ENCODE measurements at regions not wholly inside any gene's neighbourhood (a gene's known extent, or its start where the extent isn't known, plus 50 kb on each side); places are given as distances from the start of the nearest gene placed in this dataset.

GRCh38 chr4:4680243-4680642 is 138.4 kb upstream of the STX18 start:
- ChIA-PET POLR2A (ENCODE audit: low non-redundant PET) (no interaction called here), CTCF (no interaction called here)
- no peak for TF ChIP-seq CTCF (conservative IDR thresholded peaks at IDR 0.05; ENCODE audit: low read depth, low read length)
- no peak for TF ChIP-seq EZH2 (IDR thresholded peaks at IDR 0.05; ENCODE audit: borderline replicate concordance, low read depth, low read length, poor library complexity, severe bottlenecking)
- H3K27ac ChIP-seq (ENCODE audit: low read depth, low read length, poor library complexity, severe bottlenecking), result no peak overlapping the region
- H3K4me1 ChIP-seq (ENCODE audit: insufficient read depth, low read length, poor library complexity, severe bottlenecking), result peaks cover 6% of the 10 kb centered on the region
- H3K27me3 ChIP-seq (replicated peaks; ENCODE audit: insufficient read depth, low read depth, low read length, poor library complexity), result no peaks in the 10 kb centered on the region
- no peaks in the 10 kb centered on the region for H3K9me3 ChIP-seq (ENCODE audit: low read depth, low read length, poor library complexity, severe bottlenecking)
- no peak for DNase-seq (ENCODE audit: low spot score)
- H3K36me3 ChIP-seq (ENCODE audit: insufficient read depth, low read length, poor library complexity, severe bottlenecking), result no peaks in the 10 kb centered on the region
- BruUV-seq (replicated peaks), result no TSS peak
- intact Hi-C loops (cut with micrococcal nuclease; ENCODE audit: unreplicated experiment), result no loop called here
- no peak overlapping the region for H3K4me3 ChIP-seq (ENCODE audit: low read depth, low read length, poor library complexity, severe bottlenecking)

- peaks cover 6% of the 10 kb centered on the region for H3K4me1 ChIP-seq (ENCODE audit: insufficient read depth, low read length, poor library complexity, severe bottlenecking)
- peak overlapping the region; percentile 17 for H3K4me3 ChIP-seq (ENCODE audit: low read depth, low read length, poor library complexity, severe bottlenecking)
- H3K27me3 ChIP-seq (replicated peaks; ENCODE audit: insufficient read depth, low read depth, low read length, poor library complexity), result no peaks in the 10 kb centered on the region
- TF ChIP-seq EZH2 (IDR thresholded peaks at IDR 0.05; ENCODE audit: borderline replicate concordance, low read depth, low read length, poor library complexity, severe bottlenecking), result no peak
- TF ChIP-seq CTCF (conservative IDR thresholded peaks at IDR 0.05; ENCODE audit: low read depth, low read length), result peak; percentile 84
- intact Hi-C loops (cut with micrococcal nuclease; ENCODE audit: unreplicated experiment), result loop anchor here (10.0 kb wide), 1 partner anchor 193 kb away; no protein-coding TSS in a partner anchor
- BruUV-seq (replicated peaks), result no TSS peak
- DNase-seq (ENCODE audit: low spot score), result peak; percentile 70
- ChIA-PET CTCF (interaction anchor here (0.6 to 1.0 kb wide), 3 partner anchors 183 to 1135 kb away, joined by 3 to 14 read pairs (median 14); no protein-coding TSS in a partner anchor), POLR2A (ENCODE audit: low non-redundant PET) (no interaction called here)
- H3K27ac ChIP-seq (ENCODE audit: low read depth, low read length, poor library complexity, severe bottlenecking), result no peak overlapping the region
- no peaks in the 10 kb centered on the region for H3K36me3 ChIP-seq (ENCODE audit: insufficient read depth, low read length, poor library complexity, severe bottlenecking)
- H3K9me3 ChIP-seq (ENCODE audit: low read depth, low read length, poor library complexity, severe bottlenecking), result no peaks in the 10 kb centered on the region
Measured at GRCh38 chr4:4677556-4678522, 136.0 kb upstream of the STX18 start.

- POLR2A ChIA-PET (ENCODE audit: low non-redundant PET), result no interaction called here
- H3K27ac ChIP-seq (ENCODE audit: low read depth, low read length, poor library complexity, severe bottlenecking), result no peak overlapping the region
- H3K4me1 ChIP-seq (ENCODE audit: insufficient read depth, low read length, poor library complexity, severe bottlenecking), result peaks cover 6% of the 10 kb centered on the region
- H3K9me3 ChIP-seq (ENCODE audit: low read depth, low read length, poor library complexity, severe bottlenecking), result no peaks in the 10 kb centered on the region
- no peaks in the 10 kb centered on the region for H3K27me3 ChIP-seq (replicated peaks; ENCODE audit: insufficient read depth, low read depth, low read length, poor library complexity)
- CTCF ChIA-PET, result no interaction called here
- no peak overlapping the region for H3K4me3 ChIP-seq (ENCODE audit: low read depth, low read length, poor library complexity, severe bottlenecking)
- intact Hi-C loops (cut with micrococcal nuclease; ENCODE audit: unreplicated experiment), result loop anchor here (10.0 kb wide), 1 partner anchor 191 kb away; no protein-coding TSS in a partner anchor
- no peak for TF ChIP-seq CTCF (conservative IDR thresholded peaks at IDR 0.05; ENCODE audit: low read depth, low read length)
- TF ChIP-seq EZH2 (IDR thresholded peaks at IDR 0.05; ENCODE audit: borderline replicate concordance, low read depth, low read length, poor library complexity, severe bottlenecking), result no peak
- H3K36me3 ChIP-seq (ENCODE audit: insufficient read depth, low read length, poor library complexity, severe bottlenecking), result no peaks in the 10 kb centered on the region
- DNase-seq (ENCODE audit: low spot score), result no peak
- BruUV-seq (replicated peaks), result no TSS peak
Measured at GRCh38 chr4:4675641-4676040, 133.8 kb upstream of the STX18 start.
